PFSK-1 (cell line): ENCODE measurements at regions not wholly inside any gene's neighbourhood (a gene's known extent, or its start where the extent isn't known, plus 50 kb on each side); places are given as distances from the start of the nearest gene placed in this dataset.

Source experiments
- FOXP2 ChIP-seq: optimal IDR thresholded peaks from 2 replicates; pipeline ENCODE3; 2011; ENCODE audit warnings: borderline replicate concordance, control low read depth, inconsistent platforms; ENCODE audit not compliant: insufficient read depth; ENCODE audit errors: extremely low read length, extremely low read depth
- POLR2AphosphoS5 ChIP-seq: IDR thresholded peaks from 2 replicates; pipeline ENCODE4 v1.6.1; 2012; ENCODE audit warnings: low read depth, mild to moderate bottlenecking, control low read depth, low read length, moderate library complexity
- SIN3A ChIP-seq: IDR thresholded peaks from 2 replicates; pipeline ENCODE4 v1.6.1; 2012; ENCODE audit warnings: mild to moderate bottlenecking, low read length, moderate library complexity, borderline replicate concordance; ENCODE audit not compliant: insufficient read depth
- TAF1 ChIP-seq: IDR thresholded peaks from 2 replicates; pipeline ENCODE4 v1.6.1; 2012; ENCODE audit warnings: low read length, control low read depth, borderline replicate concordance; ENCODE audit not compliant: insufficient read depth
- TF ChIP-seq, protein P1 (sequence below), 2 experiments: IDR thresholded peaks; 2 replicates each; pipeline versions ENCODE4 v1.6.1 to v1.8.0; 2011 to 2012; ENCODE audit warnings: low read depth in 2 of 2, low read length in 2 of 2, control low read depth in 1 of 2, inconsistent platforms in 1 of 2, mild to moderate bottlenecking in 1 of 2, moderate library complexity in 1 of 2; ENCODE audit not compliant: insufficient read depth in 1 of 2

DNA sequence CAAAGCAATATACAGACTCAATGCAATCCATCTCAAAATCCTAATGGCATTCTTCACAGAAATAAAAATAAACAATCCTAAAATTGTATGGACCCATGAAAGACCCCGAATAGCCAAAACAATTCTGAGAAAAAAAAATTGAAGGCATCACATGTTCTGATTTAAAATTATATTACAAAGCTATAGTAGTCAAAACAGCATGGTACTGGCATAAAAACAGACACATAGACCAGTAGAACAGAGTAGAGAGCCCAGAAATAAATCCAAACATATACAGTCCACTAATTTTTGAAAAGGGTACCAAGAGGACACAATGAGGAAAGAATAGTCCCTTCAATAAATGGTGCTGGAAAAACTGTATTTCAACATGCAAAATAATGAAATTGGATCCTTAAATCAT is 70.4 kb upstream of the THRB start:
- TF ChIP-seq, protein P1, sequence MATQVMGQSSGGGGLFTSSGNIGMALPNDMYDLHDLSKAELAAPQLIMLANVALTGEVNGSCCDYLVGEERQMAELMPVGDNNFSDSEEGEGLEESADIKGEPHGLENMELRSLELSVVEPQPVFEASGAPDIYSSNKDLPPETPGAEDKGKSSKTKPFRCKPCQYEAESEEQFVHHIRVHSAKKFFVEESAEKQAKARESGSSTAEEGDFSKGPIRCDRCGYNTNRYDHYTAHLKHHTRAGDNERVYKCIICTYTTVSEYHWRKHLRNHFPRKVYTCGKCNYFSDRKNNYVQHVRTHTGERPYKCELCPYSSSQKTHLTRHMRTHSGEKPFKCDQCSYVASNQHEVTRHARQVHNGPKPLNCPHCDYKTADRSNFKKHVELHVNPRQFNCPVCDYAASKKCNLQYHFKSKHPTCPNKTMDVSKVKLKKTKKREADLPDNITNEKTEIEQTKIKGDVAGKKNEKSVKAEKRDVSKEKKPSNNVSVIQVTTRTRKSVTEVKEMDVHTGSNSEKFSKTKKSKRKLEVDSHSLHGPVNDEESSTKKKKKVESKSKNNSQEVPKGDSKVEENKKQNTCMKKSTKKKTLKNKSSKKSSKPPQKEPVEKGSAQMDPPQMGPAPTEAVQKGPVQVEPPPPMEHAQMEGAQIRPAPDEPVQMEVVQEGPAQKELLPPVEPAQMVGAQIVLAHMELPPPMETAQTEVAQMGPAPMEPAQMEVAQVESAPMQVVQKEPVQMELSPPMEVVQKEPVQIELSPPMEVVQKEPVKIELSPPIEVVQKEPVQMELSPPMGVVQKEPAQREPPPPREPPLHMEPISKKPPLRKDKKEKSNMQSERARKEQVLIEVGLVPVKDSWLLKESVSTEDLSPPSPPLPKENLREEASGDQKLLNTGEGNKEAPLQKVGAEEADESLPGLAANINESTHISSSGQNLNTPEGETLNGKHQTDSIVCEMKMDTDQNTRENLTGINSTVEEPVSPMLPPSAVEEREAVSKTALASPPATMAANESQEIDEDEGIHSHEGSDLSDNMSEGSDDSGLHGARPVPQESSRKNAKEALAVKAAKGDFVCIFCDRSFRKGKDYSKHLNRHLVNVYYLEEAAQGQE (IDR thresholded peaks at IDR 0.05; ENCODE audit: insufficient read depth in 1 of 2, low read depth in 2 of 2, low read length in 2 of 2) = no peak
- TF ChIP-seq FOXP2 = no peak
- TF ChIP-seq SIN3A = no peak
- no peak for TF ChIP-seq POLR2AphosphoS5
- TF ChIP-seq TAF1 = no peak

GRCh38 chr3:24565656-24566055 is 71.0 kb upstream of the THRB start:
- TF ChIP-seq POLR2AphosphoS5 (no peak), SIN3A (no peak), TAF1 (no peak), FOXP2 (no peak)
- TF ChIP-seq, protein P1 (IDR thresholded peaks at IDR 0.05; ENCODE audit: insufficient read depth in 1 of 2, low read depth in 2 of 2, low read length in 2 of 2) = no peak

GRCh38 chr3:24566927-24567326 is 72.3 kb upstream of the THRB start:
- no peak for TF ChIP-seq SIN3A
- TF ChIP-seq, protein P1 (IDR thresholded peaks at IDR 0.05; ENCODE audit: insufficient read depth in 1 of 2, low read depth in 2 of 2, low read length in 2 of 2) = no peak
- no peak for TF ChIP-seq TAF1
- TF ChIP-seq POLR2AphosphoS5 = no peak
- TF ChIP-seq FOXP2 = no peak

DNA sequence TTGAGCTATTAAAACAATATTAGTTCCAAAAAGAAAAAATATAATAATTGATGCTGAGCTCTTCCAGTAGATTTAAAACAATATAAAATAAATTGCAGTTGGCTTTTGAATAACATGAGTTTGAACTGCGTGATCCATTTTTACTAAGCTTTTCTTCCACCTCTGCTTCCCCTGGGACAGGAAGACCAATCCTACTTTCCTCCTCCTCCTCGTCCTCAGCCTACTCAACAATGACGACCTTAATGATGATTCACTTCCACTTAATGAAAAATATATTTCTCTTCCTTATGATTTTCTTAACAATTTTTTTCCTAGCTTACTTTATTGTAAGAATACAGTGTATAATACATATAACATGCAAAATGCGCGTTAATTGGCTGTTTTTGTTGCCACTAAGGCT is 78.9 kb upstream of the THRB start:
- TF ChIP-seq POLR2AphosphoS5 (no peak), SIN3A (no peak), TAF1 (no peak)
- TF ChIP-seq, protein P1 (IDR thresholded peaks at IDR 0.05; ENCODE audit: insufficient read depth in 1 of 2, low read depth in 2 of 2, low read length in 2 of 2) = no peak

- TF ChIP-seq TAF1 (no peak), POLR2AphosphoS5 (no peak), SIN3A (no peak), FOXP2 (no peak)
- TF ChIP-seq, protein P1 (IDR thresholded peaks at IDR 0.05; ENCODE audit: insufficient read depth in 1 of 2, low read depth in 2 of 2, low read length in 2 of 2) = no peak
Observed at GRCh38 chr3:24578324-24578723, 83.7 kb upstream of the THRB start.
